Colonic mucosa (tissue), 4 donors: ENCODE measurements at regions not wholly inside any gene's neighbourhood (a gene's known extent, or its start where the extent isn't known, plus 50 kb on each side); places are given as distances from the start of the nearest gene placed in this dataset.

Experiments
- DNase-seq: peaks from one replicate; pipeline ENCODE4 v3.0.0-alpha.2; 2020
- H3K27ac ChIP-seq: fragments of 200-600 bp; one replicate; pipeline ENCODE4 v1.8.0; 2021
- H3K27me3 ChIP-seq: fragments of 200-600 bp; one replicate; pipeline ENCODE4 v1.8.0; 2021
- H3K36me3 ChIP-seq: fragments of 200-600 bp; one replicate; pipeline ENCODE4 v1.8.0; 2021
- H3K4me1 ChIP-seq: fragments of 200-600 bp; one replicate; pipeline ENCODE4 v1.8.0; 2021; ENCODE audit warnings: mild to moderate bottlenecking
- H3K4me3 ChIP-seq: fragments of 200-600 bp; one replicate; pipeline ENCODE4 v1.8.0; 2021
- H3K9ac ChIP-seq, 2 donors: one replicate each; pipeline ENCODE4 v1.7.0; 2013; ENCODE audit warnings: control low read depth in 2 of 2, low read depth in 2 of 2, low read length in 2 of 2
- H3K9me3 ChIP-seq: fragments of 200-600 bp; one replicate; pipeline ENCODE4 v1.8.0; 2021
- intact Hi-C: fragments of 100-400 bp; cut with DNase I; formaldehyde crosslinking; loops from one replicate; pipeline ENCODE4 v1.14.1; 2022
- TF ChIP-seq, protein P1 (sequence below): fragments of 200-600 bp; IDR thresholded peaks from one replicate; pipeline ENCODE4 v1.8.0; 2022; ENCODE audit warnings: antibody characterized with exemption, mild to moderate bottlenecking
- donor health status: healthy.
- donor health status: DM: no; HTN: no; CAD: no.
- donor health status: DM: no; HTN: no; CAD: no.

DNA sequence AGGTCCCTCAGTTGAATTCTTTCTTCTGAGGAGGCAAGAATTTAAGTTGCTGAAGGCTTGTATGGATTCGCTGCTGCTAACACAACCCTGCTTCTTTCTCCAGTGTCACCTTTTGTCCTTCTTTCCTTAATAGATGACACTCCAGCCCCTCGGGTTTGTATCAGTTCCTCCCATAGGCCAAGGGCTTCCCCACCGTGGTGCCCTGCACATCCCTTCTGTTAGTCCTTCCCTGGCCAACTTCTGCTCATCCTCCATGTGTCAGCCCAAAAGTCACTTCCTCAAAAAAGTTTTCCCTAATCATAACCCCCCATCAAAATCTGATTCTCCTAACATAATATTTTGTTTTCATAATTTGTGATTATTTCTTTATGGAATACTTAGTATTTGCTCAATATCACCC lies 190.4 kb downstream of the RHOU start:
- Histone ChIP-seq H3K27ac (no peak overlapping the region), H3K36me3 (no peaks in the 10 kb centered on the region), H3K27me3 (no peaks in the 10 kb centered on the region), H3K4me3 (no peak overlapping the region), H3K4me1 (no peaks in the 10 kb centered on the region), H3K9me3 (no peaks in the 10 kb centered on the region), H3K9ac (no peak overlapping the region)
- intact Hi-C loops = no loop called here
- TF ChIP-seq, protein P1, sequence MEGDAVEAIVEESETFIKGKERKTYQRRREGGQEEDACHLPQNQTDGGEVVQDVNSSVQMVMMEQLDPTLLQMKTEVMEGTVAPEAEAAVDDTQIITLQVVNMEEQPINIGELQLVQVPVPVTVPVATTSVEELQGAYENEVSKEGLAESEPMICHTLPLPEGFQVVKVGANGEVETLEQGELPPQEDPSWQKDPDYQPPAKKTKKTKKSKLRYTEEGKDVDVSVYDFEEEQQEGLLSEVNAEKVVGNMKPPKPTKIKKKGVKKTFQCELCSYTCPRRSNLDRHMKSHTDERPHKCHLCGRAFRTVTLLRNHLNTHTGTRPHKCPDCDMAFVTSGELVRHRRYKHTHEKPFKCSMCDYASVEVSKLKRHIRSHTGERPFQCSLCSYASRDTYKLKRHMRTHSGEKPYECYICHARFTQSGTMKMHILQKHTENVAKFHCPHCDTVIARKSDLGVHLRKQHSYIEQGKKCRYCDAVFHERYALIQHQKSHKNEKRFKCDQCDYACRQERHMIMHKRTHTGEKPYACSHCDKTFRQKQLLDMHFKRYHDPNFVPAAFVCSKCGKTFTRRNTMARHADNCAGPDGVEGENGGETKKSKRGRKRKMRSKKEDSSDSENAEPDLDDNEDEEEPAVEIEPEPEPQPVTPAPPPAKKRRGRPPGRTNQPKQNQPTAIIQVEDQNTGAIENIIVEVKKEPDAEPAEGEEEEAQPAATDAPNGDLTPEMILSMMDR = no peak
- no peak for DNase-seq

DNA sequence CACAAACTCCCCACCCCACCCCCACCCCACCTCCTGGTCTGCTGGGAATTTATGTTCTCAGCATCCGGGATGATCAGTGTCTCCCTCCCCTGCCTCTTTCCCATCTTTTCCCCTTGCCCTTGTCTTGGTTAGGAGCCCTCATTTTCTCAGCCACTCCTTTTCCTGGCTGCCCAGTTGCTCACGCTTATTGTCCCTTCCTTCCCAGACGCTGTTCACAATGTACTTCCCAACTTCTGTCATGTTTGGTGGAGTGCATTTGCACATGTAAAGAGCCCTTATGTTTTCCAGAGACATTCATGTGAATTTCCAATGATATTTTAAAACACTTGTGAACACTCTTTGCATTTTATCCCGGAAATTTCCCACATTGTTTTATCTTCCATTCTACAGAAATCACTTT lies 192.1 kb downstream of the RHOU start:
- no peaks in the 10 kb centered on the region for H3K4me1 ChIP-seq
- H3K27me3 ChIP-seq = no peaks in the 10 kb centered on the region
- no peak overlapping the region for H3K4me3 ChIP-seq
- no peak for DNase-seq
- no peak overlapping the region for H3K9ac ChIP-seq
- TF ChIP-seq, protein P1 = no peak
- H3K9me3 ChIP-seq = no peaks in the 10 kb centered on the region
- H3K27ac ChIP-seq = no peak overlapping the region
- H3K36me3 ChIP-seq = no peaks in the 10 kb centered on the region
- intact Hi-C loops = no loop called here

DNA sequence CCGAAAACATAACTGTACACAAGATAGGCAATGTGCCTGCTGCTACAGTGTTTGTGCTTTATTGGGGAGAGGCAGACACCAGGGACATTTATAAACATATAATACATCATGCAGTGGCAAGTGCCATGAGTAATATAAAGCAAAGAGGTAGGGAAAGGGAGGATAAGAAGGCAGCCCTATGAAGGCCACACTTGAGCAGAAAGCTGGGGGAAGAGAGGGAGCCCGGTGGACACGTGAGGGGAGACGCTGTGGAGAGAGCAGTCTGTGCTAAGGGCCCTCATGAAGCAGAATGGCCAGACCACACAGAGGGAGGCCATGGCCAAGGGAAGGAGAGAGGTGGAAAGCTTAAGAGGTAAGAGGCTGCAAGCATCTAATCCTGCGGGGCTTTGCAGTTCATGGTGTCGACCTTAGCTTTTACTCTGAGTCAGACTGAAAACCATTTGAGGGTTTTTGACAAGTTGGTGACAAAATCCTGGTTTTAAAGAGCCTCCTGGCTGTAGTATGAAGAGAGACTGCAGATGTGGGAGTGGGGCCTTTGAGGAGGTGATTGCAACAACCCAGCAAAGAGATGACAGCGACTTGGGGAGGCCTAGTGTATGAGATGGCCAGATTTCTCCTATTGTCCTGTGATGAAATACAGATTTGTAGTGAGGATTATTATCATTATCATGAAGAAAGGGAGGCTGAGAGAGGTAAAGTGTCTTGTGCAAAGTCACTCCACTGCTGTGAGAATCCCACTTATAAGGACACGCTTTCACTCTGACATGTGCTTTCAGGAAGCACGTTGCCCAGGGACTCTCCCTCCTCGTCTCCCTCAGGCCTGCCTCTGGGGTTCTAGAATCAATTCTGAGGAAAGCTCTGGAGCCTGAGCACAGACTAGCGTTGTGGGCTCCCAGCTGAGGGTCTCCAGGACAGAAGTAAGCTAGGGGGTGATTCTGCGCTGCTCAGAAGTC lies 192.9 kb downstream of the RHOU start:
- H3K9ac ChIP-seq = no peak overlapping the region
- H3K27ac ChIP-seq = no peak overlapping the region
- TF ChIP-seq, protein P1 = no peak
- H3K4me3 ChIP-seq = no peak overlapping the region
- H3K27me3 ChIP-seq = no peaks in the 10 kb centered on the region
- H3K9me3 ChIP-seq = no peaks in the 10 kb centered on the region
- H3K36me3 ChIP-seq = no peaks in the 10 kb centered on the region
- DNase-seq = no peak
- intact Hi-C loops = no loop called here
- no peaks in the 10 kb centered on the region for H3K4me1 ChIP-seq

DNA sequence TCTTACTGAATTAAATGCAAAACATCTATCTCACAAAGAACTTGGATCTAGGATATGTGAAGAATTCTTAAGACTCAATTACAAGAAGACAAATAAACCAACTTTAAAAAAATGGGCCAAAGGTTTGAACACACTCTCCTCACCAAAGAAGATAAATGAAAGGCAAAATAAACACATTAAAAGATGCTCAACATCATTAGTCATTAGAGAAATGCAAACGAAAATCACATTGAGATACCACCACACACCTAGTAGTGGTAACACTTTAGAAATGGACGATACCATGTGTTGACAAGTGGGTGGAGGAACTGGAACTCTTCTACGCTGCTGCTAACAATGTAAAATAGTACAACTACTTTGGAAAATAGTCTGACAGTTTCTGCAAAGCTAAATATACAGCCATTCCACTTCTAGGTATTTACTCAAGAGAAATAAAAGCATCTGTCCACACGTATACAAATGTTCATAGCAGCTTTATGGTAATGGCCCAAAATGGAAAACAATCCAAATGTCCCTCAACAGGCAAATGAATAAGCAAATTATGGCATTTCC lies 194.3 kb downstream of the RHOU start:
- no peak overlapping the region for H3K4me3 ChIP-seq
- TF ChIP-seq, protein P1 = no peak
- no peaks in the 10 kb centered on the region for H3K36me3 ChIP-seq
- H3K4me1 ChIP-seq = no peaks in the 10 kb centered on the region
- H3K9me3 ChIP-seq = no peaks in the 10 kb centered on the region
- H3K27me3 ChIP-seq = no peaks in the 10 kb centered on the region
- DNase-seq = no peak
- H3K27ac ChIP-seq = no peak overlapping the region
- intact Hi-C loops = no loop called here
- H3K9ac ChIP-seq = no peak overlapping the region

DNA sequence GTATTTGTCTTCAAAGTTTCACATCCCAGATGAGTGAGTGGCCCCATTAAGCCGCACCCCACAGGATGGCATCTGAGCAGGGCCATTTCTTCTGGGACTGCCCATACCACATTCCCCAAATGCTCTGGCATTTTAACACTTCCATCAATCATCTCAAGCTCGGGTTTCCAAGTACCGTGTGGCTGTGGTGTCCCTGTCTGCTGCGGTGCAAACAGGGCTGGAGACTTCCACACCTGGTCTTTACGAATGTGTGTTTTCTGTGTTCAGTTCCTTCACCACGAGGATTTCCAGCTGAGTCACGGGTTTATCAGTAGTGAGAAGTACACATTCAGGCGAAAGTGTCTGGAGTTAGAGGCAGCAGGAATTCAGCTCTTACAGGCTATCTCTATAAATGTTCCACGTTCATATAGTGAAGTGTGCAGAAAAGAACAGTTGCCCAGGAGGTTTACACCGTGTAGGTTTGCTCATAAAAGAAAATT lies 195.2 kb downstream of the RHOU start:
- intact Hi-C loops = no loop called here
- DNase-seq = no peak
- TF ChIP-seq, protein P1 = no peak

More for the DNA sequence above, 195.2 kb downstream of the RHOU start:
- H3K4me1 ChIP-seq = no peaks in the 10 kb centered on the region
- H3K9me3 ChIP-seq = no peaks in the 10 kb centered on the region
- no peaks in the 10 kb centered on the region for H3K27me3 ChIP-seq
- no peak overlapping the region for H3K9ac ChIP-seq
- peak overlapping the region; percentile 22 for H3K27ac ChIP-seq
- no peaks in the 10 kb centered on the region for H3K36me3 ChIP-seq
- H3K4me3 ChIP-seq = no peak overlapping the region
